Fibroblast of lung (primary cell): ENCODE measurements at regions not wholly inside any gene's neighbourhood (a gene's known extent, or its start where the extent isn't known, plus 50 kb on each side); places are given as distances from the start of the nearest gene placed in this dataset.

Source experiments
- DNase-seq, 2 donors: peaks; one replicate each; pipeline versions ENCODE4 v3.0.0 to v3.0.0-alpha.2; 2010; ENCODE audit warnings: low read depth in 2 of 2
- H2AFZ ChIP-seq: 2 replicates; pipeline ENCODE4 v1.5.1; 2012; ENCODE audit warnings: low read length, control low read depth, inconsistent platforms
- H3K27ac ChIP-seq: 2 replicates; pipeline ENCODE4 v1.5.1; 2011; ENCODE audit warnings: low read length, control low read depth; ENCODE audit not compliant: insufficient read depth
- H3K27me3 ChIP-seq: 2 replicates; pipeline ENCODE4 v1.5.1; 2011; ENCODE audit warnings: mild to moderate bottlenecking, low read length; ENCODE audit not compliant: control insufficient read depth, insufficient read depth
- H3K36me3 ChIP-seq: 2 replicates; pipeline ENCODE4 v1.5.1; 2011; ENCODE audit warnings: low read length; ENCODE audit not compliant: control insufficient read depth, insufficient read depth
- H3K4me1 ChIP-seq: 2 replicates; pipeline ENCODE4 v1.5.1; 2011; ENCODE audit warnings: low read length; ENCODE audit not compliant: control insufficient read depth, insufficient read depth; ENCODE audit errors: extremely low read depth
- H3K4me2 ChIP-seq: 2 replicates; pipeline ENCODE4 v1.5.1; 2011; ENCODE audit warnings: low read length, control low read depth; ENCODE audit not compliant: insufficient read depth; ENCODE audit errors: extremely low read depth
- H3K4me3 ChIP-seq, 4 experiments: fragments of 200-600 bp in 1 of 4; sonication (generic) in 1 of 4; replicated peaks in 1 of 4; 2 replicates each; pipeline ENCODE4 v1.5.1; 2011 to 2016; ENCODE audit warnings: low read length in 4 of 4, low read depth in 3 of 4, mild to moderate bottlenecking in 3 of 4, control low read depth in 2 of 4, inconsistent platforms in 1 of 4, mixed read lengths in 1 of 4; ENCODE audit not compliant: insufficient read depth in 1 of 4; ENCODE audit errors: control extremely low read depth in 1 of 4
- H3K79me2 ChIP-seq: 2 replicates; pipeline ENCODE4 v1.5.1; 2012; ENCODE audit warnings: mild to moderate bottlenecking, low read length, inconsistent platforms; ENCODE audit not compliant: control insufficient read depth, insufficient read depth
- H3K9ac ChIP-seq: 2 replicates; pipeline ENCODE4 v1.5.1; 2011; ENCODE audit warnings: mild to moderate bottlenecking, low read length, control low read depth; ENCODE audit not compliant: insufficient read depth
- H3K9me3 ChIP-seq: 2 replicates; pipeline ENCODE4 v1.5.1; 2012; ENCODE audit warnings: low read depth, low read length; ENCODE audit not compliant: control insufficient read depth, insufficient read depth
- H4K20me1 ChIP-seq: 2 replicates; pipeline ENCODE4 v1.5.1; 2011; ENCODE audit warnings: low read length; ENCODE audit not compliant: control insufficient read depth, insufficient read depth; ENCODE audit errors: extremely low read depth
- CTCF ChIP-seq, 2 donors: IDR thresholded peaks in 1 of 2; conservative IDR thresholded peaks in 1 of 2; 1 replicate in 1 of 2; 2 replicates in 1 of 2; pipeline ENCODE4 v1.5.1; 2011 to 2012; ENCODE audit warnings: low read length in 2 of 2, control low read depth in 1 of 2, inconsistent platforms in 1 of 2, low read depth in 1 of 2, mild to moderate bottlenecking in 1 of 2
- EZH2 ChIP-seq: IDR thresholded peaks from 2 replicates; pipeline ENCODE4 v1.5.1; 2012; ENCODE audit warnings: low read length, control low read depth, mild to moderate bottlenecking; ENCODE audit errors: missing control alignments

GRCh38 chr16:59432276-59432675 is 698.2 kb upstream of the GOT2 start:
- H3K36me3 ChIP-seq: no peaks in the 10 kb centered on the region
- H3K9ac ChIP-seq: no peak overlapping the region
- no peaks in the 10 kb centered on the region for H4K20me1 ChIP-seq
- no peaks in the 10 kb centered on the region for H3K4me1 ChIP-seq
- H3K4me3 ChIP-seq: no peak overlapping the region
- H3K79me2 ChIP-seq: no peaks in the 10 kb centered on the region
- H3K9me3 ChIP-seq: no peaks in the 10 kb centered on the region
- H3K4me2 ChIP-seq: no peak overlapping the region
- no peak overlapping the region for H2AFZ ChIP-seq
- H3K27me3 ChIP-seq: no peaks in the 10 kb centered on the region
- no peak for DNase-seq
- TF ChIP-seq EZH2: no peak
- TF ChIP-seq CTCF (conservative IDR thresholded peaks at IDR 0.05 in 1 of 2, IDR thresholded peaks at IDR 0.05 in 1 of 2; ENCODE audit: low read depth in 1 of 2, low read length in 2 of 2): no peak
- no peak overlapping the region for H3K27ac ChIP-seq

- no peaks in the 10 kb centered on the region for H3K36me3 ChIP-seq
- H3K9me3 ChIP-seq: no peaks in the 10 kb centered on the region
- no peaks in the 10 kb centered on the region for H3K79me2 ChIP-seq
- no peak overlapping the region for H3K9ac ChIP-seq
- H3K27me3 ChIP-seq: no peaks in the 10 kb centered on the region
- H4K20me1 ChIP-seq: no peaks in the 10 kb centered on the region
- H3K4me3 ChIP-seq: no peak overlapping the region
- peak in 1 of 2 donors; percentile 13 for DNase-seq
- H2AFZ ChIP-seq: no peak overlapping the region
- no peaks in the 10 kb centered on the region for H3K4me1 ChIP-seq
- H3K27ac ChIP-seq: no peak overlapping the region
- TF ChIP-seq EZH2 (no peak), CTCF (conservative IDR thresholded peaks at IDR 0.05 in 1 of 2, IDR thresholded peaks at IDR 0.05 in 1 of 2; ENCODE audit: low read depth in 1 of 2, low read length in 2 of 2) (no peak)
- H3K4me2 ChIP-seq: no peak overlapping the region
Observed at GRCh38 chr16:59424714-59425273, 690.7 kb upstream of the GOT2 start.

- H3K4me3 ChIP-seq: no peak overlapping the region
- no peaks in the 10 kb centered on the region for H3K4me1 ChIP-seq
- peak; percentile 28 to 30 for DNase-seq
- no peak overlapping the region for H3K4me2 ChIP-seq
- no peaks in the 10 kb centered on the region for H3K36me3 ChIP-seq
- no peak overlapping the region for H3K27ac ChIP-seq
- H2AFZ ChIP-seq: no peak overlapping the region
- no peak for TF ChIP-seq EZH2
- TF ChIP-seq CTCF (conservative IDR thresholded peaks at IDR 0.05 in 1 of 2, IDR thresholded peaks at IDR 0.05 in 1 of 2; ENCODE audit: low read depth in 1 of 2, low read length in 2 of 2): peak; percentile 38 to 50
- no peak overlapping the region for H3K9ac ChIP-seq
- H4K20me1 ChIP-seq: no peaks in the 10 kb centered on the region
- H3K79me2 ChIP-seq: no peaks in the 10 kb centered on the region
- no peaks in the 10 kb centered on the region for H3K27me3 ChIP-seq
- no peaks in the 10 kb centered on the region for H3K9me3 ChIP-seq
Observed at GRCh38 chr16:59411961-59412841, 678.1 kb upstream of the GOT2 start.
